Panc1 (cell line): ENCODE measurements at regions not wholly inside any gene's neighbourhood (a gene's known extent, or its start where the extent isn't known, plus 50 kb on each side); places are given as distances from the start of the nearest gene placed in this dataset.

Source experiments
- ATAC-seq: fragments of 200-7000 bp; cut with Tn5 transposase; 2 replicates; pipeline ENCODE4 v1.9.1; 2020; ENCODE audit warnings: mild to moderate bottlenecking, moderate library complexity
- BruUV-seq: library from RNA; stranded (reverse); fragments of 400-500 nt; replicated peaks from 2 replicates; lab custom pipeline; 2021; lab: Mats Ljungman, UMichigan
- CTCF ChIA-PET: fragments of 300-600 bp; sonication (Branson Sonifier 250); formaldehyde crosslinking; loops from one replicate; lab custom pipeline; 2022; ENCODE audit warnings: antibody characterized with exemption; lab: Charles Lee
- POLR2A ChIA-PET: fragments of 300-600 bp; sonication (Branson Sonifier 250); formaldehyde crosslinking; loops from one replicate; lab custom pipeline; 2022; ENCODE audit warnings: antibody characterized with exemption; lab: Charles Lee
- DNase-seq: peaks from one replicate; pipeline ENCODE4 v3.0.0-alpha.2; 2010; ENCODE audit warnings: low read depth, low spot score
- H3K27ac ChIP-seq: 2 replicates; pipeline ENCODE4 v1.5.1; 2011; ENCODE audit warnings: mild to moderate bottlenecking, low read length, inconsistent platforms
- H3K27me3 ChIP-seq: fragments of 200-500 bp; sonication (Bioruptor generic); 2 replicates; pipeline ENCODE4 v1.6.0; 2014; ENCODE audit warnings: low read length, inconsistent platforms; ENCODE audit not compliant: control insufficient read depth, insufficient read depth
- H3K36me3 ChIP-seq: fragments of 200-500 bp; sonication (Bioruptor generic); 2 replicates; pipeline ENCODE4 v1.5.1; 2014; ENCODE audit warnings: inconsistent platforms, mild to moderate bottlenecking, low read length, moderate library complexity; ENCODE audit not compliant: control insufficient read depth, insufficient read depth
- H3K4me1 ChIP-seq: 2 replicates; pipeline ENCODE4 v1.5.1; 2011; ENCODE audit warnings: inconsistent platforms, mild to moderate bottlenecking, low read length, moderate library complexity; ENCODE audit not compliant: control insufficient read depth, insufficient read depth
- H3K4me3 ChIP-seq, 2 experiments: 2 replicates each; pipeline ENCODE4 v1.5.1; 2011 to 2012; ENCODE audit warnings: low read depth in 2 of 2, low read length in 2 of 2, mild to moderate bottlenecking in 2 of 2, inconsistent platforms in 1 of 2, moderate library complexity in 1 of 2
- H3K9me3 ChIP-seq: fragments of 200-500 bp; sonication (Bioruptor generic); 2 replicates; pipeline ENCODE4 v1.5.1; 2014; ENCODE audit warnings: low read depth, mild to moderate bottlenecking, inconsistent platforms, low read length, moderate library complexity; ENCODE audit not compliant: control insufficient read depth, insufficient read depth
- CTCF ChIP-seq: fragments of 450-650 bp; IDR thresholded peaks from 2 replicates; pipeline ENCODE4 v1.5.1; 2017; ENCODE audit warnings: mild to moderate bottlenecking
- POLR2AphosphoS5 ChIP-seq: IDR thresholded peaks from 2 replicates; pipeline ENCODE4 v1.6.1; 2012; ENCODE audit warnings: mild to moderate bottlenecking, low read depth, low read length, moderate library complexity
- SIN3A ChIP-seq: IDR thresholded peaks from 2 replicates; pipeline ENCODE4 v1.6.1; 2012; ENCODE audit warnings: low read depth, mild to moderate bottlenecking, low read length, moderate library complexity, borderline replicate concordance; ENCODE audit not compliant: insufficient read depth
- TCF7L2 ChIP-seq: IDR thresholded peaks from 2 replicates; pipeline ENCODE4 v1.6.1; 2011; ENCODE audit warnings: mild to moderate bottlenecking, low read depth, low read length, inconsistent platforms
- in situ Hi-C: cut with HindIII; loops from 2 replicates; pipeline ENCODE4 v1.10.0; 2016; ENCODE audit warnings: low sequenced_read_pairs, low pct_unique_long_range_greater_than_20kb
- intact Hi-C: fragments of 100-400 bp; cut with micrococcal nuclease; formaldehyde crosslinking; loops from one replicate; pipeline ENCODE4 v1.10.0; 2022; ENCODE audit not compliant: unreplicated experiment
- TF ChIP-seq, protein P1 (sequence below), 2 experiments: IDR thresholded peaks; 2 replicates each; pipeline ENCODE4 v1.6.1; 2011 to 2012; ENCODE audit warnings: low read depth in 2 of 2, control low read depth in 1 of 2, low read length in 1 of 2, mild to moderate bottlenecking in 1 of 2, moderate library complexity in 1 of 2; ENCODE audit not compliant: insufficient read depth in 1 of 2

- no peak for TF ChIP-seq TCF7L2
- TF ChIP-seq, protein P1, sequence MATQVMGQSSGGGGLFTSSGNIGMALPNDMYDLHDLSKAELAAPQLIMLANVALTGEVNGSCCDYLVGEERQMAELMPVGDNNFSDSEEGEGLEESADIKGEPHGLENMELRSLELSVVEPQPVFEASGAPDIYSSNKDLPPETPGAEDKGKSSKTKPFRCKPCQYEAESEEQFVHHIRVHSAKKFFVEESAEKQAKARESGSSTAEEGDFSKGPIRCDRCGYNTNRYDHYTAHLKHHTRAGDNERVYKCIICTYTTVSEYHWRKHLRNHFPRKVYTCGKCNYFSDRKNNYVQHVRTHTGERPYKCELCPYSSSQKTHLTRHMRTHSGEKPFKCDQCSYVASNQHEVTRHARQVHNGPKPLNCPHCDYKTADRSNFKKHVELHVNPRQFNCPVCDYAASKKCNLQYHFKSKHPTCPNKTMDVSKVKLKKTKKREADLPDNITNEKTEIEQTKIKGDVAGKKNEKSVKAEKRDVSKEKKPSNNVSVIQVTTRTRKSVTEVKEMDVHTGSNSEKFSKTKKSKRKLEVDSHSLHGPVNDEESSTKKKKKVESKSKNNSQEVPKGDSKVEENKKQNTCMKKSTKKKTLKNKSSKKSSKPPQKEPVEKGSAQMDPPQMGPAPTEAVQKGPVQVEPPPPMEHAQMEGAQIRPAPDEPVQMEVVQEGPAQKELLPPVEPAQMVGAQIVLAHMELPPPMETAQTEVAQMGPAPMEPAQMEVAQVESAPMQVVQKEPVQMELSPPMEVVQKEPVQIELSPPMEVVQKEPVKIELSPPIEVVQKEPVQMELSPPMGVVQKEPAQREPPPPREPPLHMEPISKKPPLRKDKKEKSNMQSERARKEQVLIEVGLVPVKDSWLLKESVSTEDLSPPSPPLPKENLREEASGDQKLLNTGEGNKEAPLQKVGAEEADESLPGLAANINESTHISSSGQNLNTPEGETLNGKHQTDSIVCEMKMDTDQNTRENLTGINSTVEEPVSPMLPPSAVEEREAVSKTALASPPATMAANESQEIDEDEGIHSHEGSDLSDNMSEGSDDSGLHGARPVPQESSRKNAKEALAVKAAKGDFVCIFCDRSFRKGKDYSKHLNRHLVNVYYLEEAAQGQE (IDR thresholded peaks at IDR 0.05; ENCODE audit: insufficient read depth in 1 of 2, low read depth in 2 of 2, low read length in 1 of 2): no peak
- no peak for TF ChIP-seq POLR2AphosphoS5
- TF ChIP-seq CTCF: no peak
- no peak for TF ChIP-seq SIN3A
- in situ Hi-C loops (no loop called here), intact Hi-C loops (no loop called here)
- H3K27me3 ChIP-seq: no peaks in the 10 kb centered on the region
- POLR2A ChIA-PET: no interaction called here
- BruUV-seq: no TSS peak
- no peaks in the 10 kb centered on the region for H3K9me3 ChIP-seq
- H3K4me3 ChIP-seq: no peak overlapping the region
- H3K36me3 ChIP-seq: no peaks in the 10 kb centered on the region
- CTCF ChIA-PET: no interaction called here
- no peak for ATAC-seq
- no peaks in the 10 kb centered on the region for H3K4me1 ChIP-seq
- H3K27ac ChIP-seq: no peak overlapping the region
- DNase-seq: no peak
Observed at GRCh38 chr2:239596792-239597191, 196.0 kb upstream of the HDAC4 start.

- no peaks in the 10 kb centered on the region for H3K4me1 ChIP-seq
- no peaks in the 10 kb centered on the region for H3K36me3 ChIP-seq
- TF ChIP-seq POLR2AphosphoS5 (no peak), TCF7L2 (no peak), SIN3A (no peak)
- TF ChIP-seq, protein P1 (IDR thresholded peaks at IDR 0.05; ENCODE audit: insufficient read depth in 1 of 2, low read depth in 2 of 2, low read length in 1 of 2): no peak
- H3K9me3 ChIP-seq: no peaks in the 10 kb centered on the region
- no peak for DNase-seq
- no TSS peak for BruUV-seq
- intact Hi-C loops: no loop called here
- H3K4me3 ChIP-seq: no peak overlapping the region
- POLR2A ChIA-PET: no interaction called here
- H3K27ac ChIP-seq: no peak overlapping the region
- CTCF ChIA-PET: no interaction called here
- no peak; the same call in 1 of the 2 replicates for ATAC-seq
- in situ Hi-C loops: no loop called here
- no peaks in the 10 kb centered on the region for H3K27me3 ChIP-seq
Observed at GRCh38 chr2:239596253-239596652, 195.4 kb upstream of the HDAC4 start.
